B cell (primary cell): ENCODE measurements at regions not wholly inside any gene's neighbourhood (a gene's known extent, or its start where the extent isn't known, plus 50 kb on each side); places are given as distances from the start of the nearest gene placed in this dataset.

Experiments
- ATAC-seq: fragments of 200-7000 bp; cut with Tn5 transposase; one replicate; pipeline ENCODE4 v1.10.0; 2021; ENCODE audit warnings: low read depth, mild to moderate bottlenecking, moderate number of reproducible peaks, moderate library complexity
- CTCF ChIA-PET: fragments of 350-600 bp; sonication (Branson Sonifier 250); formaldehyde crosslinking; loops from one replicate; lab custom pipeline; 2021; ENCODE audit warnings: antibody characterized with exemption, inconsistent platforms; lab: Charles Lee
- POLR2A ChIA-PET: fragments of 350-600 bp; sonication (Branson Sonifier 250); formaldehyde crosslinking; loops from one replicate; lab custom pipeline; 2021; ENCODE audit warnings: antibody characterized with exemption; lab: Charles Lee
- DNase-seq: peaks from one replicate; pipeline ENCODE4 v3.0.0; 2013
- H2AFZ ChIP-seq: 2 replicates; pipeline ENCODE4 v1.6.1; 2012; ENCODE audit warnings: mild to moderate bottlenecking, low read depth, low read length; ENCODE audit not compliant: insufficient read depth, poor library complexity, severe bottlenecking
- H3K27ac ChIP-seq, 2 donors: 1 replicate in 1 of 2; 2 replicates in 1 of 2; pipeline ENCODE4 v1.5.1; 2012 to 2013; ENCODE audit warnings: low read length in 2 of 2, mild to moderate bottlenecking in 2 of 2, moderate library complexity in 1 of 2
- H3K27me3 ChIP-seq, 4 experiments: fragments of 200-600 bp in 1 of 4; sonication (generic) in 1 of 4; replicated peaks in 1 of 4; 1 replicate in 2 of 4; 2 replicates in 2 of 4; pipeline versions ENCODE4 v1.6.1 to v1.7.0; 2013 to 2016; ENCODE audit warnings: low read length in 3 of 4, mild to moderate bottlenecking in 2 of 4, mixed read lengths in 1 of 4, moderate library complexity in 1 of 4; ENCODE audit not compliant: insufficient read depth in 4 of 4, control insufficient read depth in 3 of 4; ENCODE audit errors: control extremely low read depth in 1 of 4
- H3K36me3 ChIP-seq, 2 experiments: replicated peaks in 1 of 2; 1 replicate in 1 of 2; 2 replicates in 1 of 2; pipeline versions ENCODE4 v1.6.1 to v1.7.1; 2013; ENCODE audit warnings: low read length in 1 of 2; ENCODE audit not compliant: insufficient read depth in 2 of 2, control insufficient read depth in 1 of 2; ENCODE audit errors: control extremely low read depth in 1 of 2, extremely low read depth in 1 of 2
- H3K4me1 ChIP-seq, 2 donors: fragments of 200-600 bp in 1 of 2; sonication (generic) in 1 of 2; 1 replicate in 1 of 2; 2 replicates in 1 of 2; pipeline versions ENCODE4 v1.5.1 to v1.6.1; 2013 to 2017; ENCODE audit warnings: low read length in 2 of 2; ENCODE audit not compliant: control insufficient read depth in 2 of 2, insufficient read depth in 2 of 2
- H3K4me2 ChIP-seq: replicated peaks from 2 replicates; pipeline ENCODE3; 2012; ENCODE audit warnings: mild to moderate bottlenecking, low read depth, low read length; ENCODE audit not compliant: poor library complexity, severe bottlenecking
- H3K4me3 ChIP-seq, 5 experiments: fragments of 200-600 bp in 1 of 5; sonication (generic) in 1 of 5; 1 replicate in 3 of 5; 2 replicates in 2 of 5; pipeline versions ENCODE4 v1.5.1 to v1.7.0; 2011 to 2016; ENCODE audit warnings: low read length in 4 of 5, mild to moderate bottlenecking in 4 of 5, low read depth in 2 of 5, control low read depth in 1 of 5, moderate library complexity in 1 of 5; ENCODE audit not compliant: insufficient read depth in 1 of 5; ENCODE audit errors: control extremely low read depth in 1 of 5, extremely low read depth in 1 of 5
- H3K79me2 ChIP-seq: fragments of 200-600 bp; sonication (generic); one replicate; pipeline ENCODE4 v1.6.0; 2016; ENCODE audit warnings: low read length; ENCODE audit not compliant: control insufficient read depth, insufficient read depth
- H3K9ac ChIP-seq: fragments of 200-600 bp; sonication (generic); 2 replicates; pipeline ENCODE4 v1.6.1; 2017; ENCODE audit warnings: mild to moderate bottlenecking, low read length, moderate library complexity
- H3K9me3 ChIP-seq, 3 donors: one replicate each; pipeline versions ENCODE4 v1.6.1 to v1.7.1; 2013; ENCODE audit warnings: low read length in 2 of 3; ENCODE audit not compliant: control insufficient read depth in 2 of 3, insufficient read depth in 1 of 3; ENCODE audit errors: control extremely low read depth in 1 of 3
- H4K20me1 ChIP-seq: 2 replicates; pipeline ENCODE4 v1.6.0; 2012; ENCODE audit warnings: mild to moderate bottlenecking, low read length; ENCODE audit not compliant: insufficient read depth, control insufficient read depth, poor library complexity, severe bottlenecking
- H3K27ac Mint-ChIP-seq: one replicate; pipeline ENCODE4 v1.8.0; 2021; ENCODE audit warnings: mixed read lengths
- H3K27me3 Mint-ChIP-seq: one replicate; pipeline ENCODE4 v1.8.0; 2021; ENCODE audit warnings: mixed read lengths
- H3K4me1 Mint-ChIP-seq: one replicate; pipeline ENCODE4 v1.8.0; 2021; ENCODE audit warnings: mixed read lengths
- H3K4me3 Mint-ChIP-seq: one replicate; pipeline ENCODE4 v1.8.0; 2021; ENCODE audit warnings: mixed read lengths
- H3K9me3 Mint-ChIP-seq: one replicate; pipeline ENCODE4 v1.8.0; 2022; ENCODE audit warnings: mixed read lengths; ENCODE audit not compliant: insufficient read depth
- CTCF ChIP-seq: fragments of 200-600 bp; IDR thresholded peaks from one replicate; pipeline ENCODE4 v1.8.0; 2022; ENCODE audit warnings: antibody characterized with exemption, mild to moderate bottlenecking
- EZH2 ChIP-seq: IDR thresholded peaks from 2 replicates; pipeline ENCODE4 v1.6.1; 2012; ENCODE audit warnings: borderline replicate concordance, low read depth, mild to moderate bottlenecking, moderate library complexity, low read length; ENCODE audit not compliant: insufficient read depth, poor library complexity, severe bottlenecking
- WGBS: methylation state at CpG from one replicate; pipeline ENCODE4 v1.1.5; 2013; ENCODE audit warnings: missing lambda C conversion rate; ENCODE audit not compliant: insufficient coverage; 5-methylcytosine and 5-hydroxymethylcytosine counted together
- intact Hi-C: fragments of 100-400 bp; cut with micrococcal nuclease; formaldehyde crosslinking; loops from one replicate; pipeline ENCODE4 v1.10.0; 2022

- H3K9me3 Mint-ChIP-seq = peaks cover 7% of the 10 kb centered on the region
- no peaks in the 10 kb centered on the region for H3K4me1 ChIP-seq
- H3K36me3 ChIP-seq = no peaks in the 10 kb centered on the region
- CTCF ChIA-PET = interaction anchor here (1.0 kb wide), 1 partner anchor 378 kb away, joined by 3 read pairs; no protein-coding TSS in a partner anchor
- TF ChIP-seq CTCF = no peak
- no peak for TF ChIP-seq EZH2
- no peak overlapping the region for H3K4me2 ChIP-seq
- DNase-seq (no peak), ATAC-seq (no peak)
- H3K27ac ChIP-seq = no peak overlapping the region
- no peak overlapping the region for H3K27ac Mint-ChIP-seq
- H2AFZ ChIP-seq = peak overlapping the region; percentile 16
- H3K4me3 ChIP-seq = no peak overlapping the region
- peaks cover 0 to 6% (median 2%) of the 10 kb centered on the region in 3 donors for H3K9me3 ChIP-seq
- H3K4me1 Mint-ChIP-seq = no peaks in the 10 kb centered on the region
- H3K79me2 ChIP-seq = no peaks in the 10 kb centered on the region
- intact Hi-C loops = no loop called here
- no peaks in the 10 kb centered on the region for H3K27me3 ChIP-seq
- no peak overlapping the region for H3K4me3 Mint-ChIP-seq
- H4K20me1 ChIP-seq = no peaks in the 10 kb centered on the region
- H3K9ac ChIP-seq = no peak overlapping the region
- POLR2A ChIA-PET = no interaction called here
- H3K27me3 Mint-ChIP-seq = peaks cover 13% of the 10 kb centered on the region
Observed at GRCh38 chr21:31577271-31577670, 82.2 kb upstream of the SOD1 start.

- H3K9ac ChIP-seq = no peak overlapping the region
- no peak overlapping the region for H3K27ac ChIP-seq
- 91% methylated on average over 5 of the region's 6 CpGs for WGBS
- H2AFZ ChIP-seq = no peak overlapping the region
- H3K27me3 Mint-ChIP-seq = peaks cover 13% of the 10 kb centered on the region
- no peak for ATAC-seq
- H3K27ac Mint-ChIP-seq = no peak overlapping the region
- H4K20me1 ChIP-seq = no peaks in the 10 kb centered on the region
- H3K4me1 ChIP-seq = no peaks in the 10 kb centered on the region
- CTCF ChIA-PET = interaction anchor here (0.8 to 1.2 kb wide), 2 partner anchors 374 to 378 kb away, joined by 3 to 5 read pairs; no protein-coding TSS in a partner anchor
- intact Hi-C loops = no loop called here
- no peaks in the 10 kb centered on the region for H3K36me3 ChIP-seq
- TF ChIP-seq EZH2 = no peak
- no peak for TF ChIP-seq CTCF
- no peaks in the 10 kb centered on the region for H3K79me2 ChIP-seq
- H3K27me3 ChIP-seq = no peaks in the 10 kb centered on the region
- no peak overlapping the region for H3K4me3 ChIP-seq
- peaks cover 0 to 6% (median 2%) of the 10 kb centered on the region in 3 donors for H3K9me3 ChIP-seq
- no peak overlapping the region for H3K4me3 Mint-ChIP-seq
- peaks cover 7% of the 10 kb centered on the region for H3K9me3 Mint-ChIP-seq
- POLR2A ChIA-PET = no interaction called here
- no peaks in the 10 kb centered on the region for H3K4me1 Mint-ChIP-seq
- DNase-seq = no peak
- no peak overlapping the region for H3K4me2 ChIP-seq
Observed at GRCh38 chr21:31576428-31576827, 83.1 kb upstream of the SOD1 start.
